ENCODE measurements at regions not wholly inside any gene's neighbourhood (a gene's known extent, or its start where the extent isn't known, plus 50 kb on each side); places are given as distances from the start of the nearest gene placed in this dataset.

GRCh38 chr2:150043172-150043500 is 444.3 kb downstream of the RND3 start:
- Histone ChIP-seq H3K23ac (ENCODE audit: insufficient read length, low read depth, low read length) (no peak overlapping the region), H3K4me2 (ENCODE audit: insufficient read depth, insufficient read length, low read length) (no peak overlapping the region), H3K9ac (ENCODE audit: extremely low read depth, insufficient read length, low read length) (no peak overlapping the region), H2BK120ac (ENCODE audit: low read depth, low read length, poor library complexity, severe bottlenecking) (no peak overlapping the region), H2BK15ac (ENCODE audit: low read depth, low read length) (no peak overlapping the region), H3K4ac (ENCODE audit: low read depth, low read length) (no peak overlapping the region), H3K14ac (ENCODE audit: insufficient read depth, low read length) (no peak overlapping the region), H3K27me3 (ENCODE audit: insufficient read depth, low read length) (no peaks in the 10 kb centered on the region), H3K79me1 (ENCODE audit: insufficient read depth, low read depth, low read length, poor library complexity, severe bottlenecking) (no peaks in the 10 kb centered on the region), H3K23me2 (ENCODE audit: insufficient read length, low read depth, low read length, poor library complexity, severe bottlenecking) (no peaks in the 10 kb centered on the region), H2BK20ac (ENCODE audit: low read depth, low read length, poor library complexity, severe bottlenecking) (no peak overlapping the region), H4K8ac (replicated peaks; ENCODE audit: insufficient read length, low read depth, low read length) (no peak overlapping the region), H4K20me1 (ENCODE audit: control insufficient read depth, insufficient read depth, insufficient read length) (no peaks in the 10 kb centered on the region), H3K9me3 (ENCODE audit: control insufficient read depth, low read depth, low read length) (no peaks in the 10 kb centered on the region), H3K56ac (ENCODE audit: insufficient read length, low read depth, low read length) (no peak overlapping the region), H2AK5ac (ENCODE audit: insufficient read length, low read length) (no peak overlapping the region), H2AFZ (ENCODE audit: low read length) (no peak overlapping the region), H2BK12ac (ENCODE audit: insufficient read length, low read depth, low read length) (no peak overlapping the region), H4K91ac (ENCODE audit: insufficient read length, low read depth, low read length) (no peak overlapping the region), H3K4me1 (ENCODE audit: insufficient read depth, low read length) (peaks cover 3% of the 10 kb centered on the region; the same call in 1 of the 2 replicates), H4K5ac (ENCODE audit: insufficient read length, low read depth, low read length) (no peak overlapping the region), H2BK5ac (ENCODE audit: insufficient read length, low read length) (no peak overlapping the region), H3K27ac (ENCODE audit: insufficient read length, low read depth, low read length) (no peak overlapping the region), H3T11ph (ENCODE audit: low read length) (no peak overlapping the region), H3K18ac (ENCODE audit: insufficient read length, low read depth, low read length) (no peak overlapping the region), H3K79me2 (ENCODE audit: insufficient read depth, low read length) (no peaks in the 10 kb centered on the region)
- peaks cover 8 to 9% of the 10 kb centered on the region in 2 experiments for H3K4me1 Mint-ChIP-seq
- TF ChIP-seq CTCF (conservative IDR thresholded peaks at IDR 0.05): no peak
- H3K36me3 Mint-ChIP-seq (ENCODE audit: insufficient read depth in 1 of 3, low read depth in 3 of 3): no peaks in the 10 kb centered on the region
- no peaks in the 10 kb centered on the region for H3K9me3 Mint-ChIP-seq
- H3K27ac Mint-ChIP-seq: no peak overlapping the region
- no peak for DNase-seq
- WGBS (ENCODE audit: extremely low coverage, insufficient read length, low lambda C conversion rate): no CpG with 5 or more reads among the region's 2 CpGs
- H3K27me3 Mint-ChIP-seq (ENCODE audit: low read depth): no peaks in the 10 kb centered on the region
- H3K4me3 Mint-ChIP-seq: no peak overlapping the region
